ENCODE measurements at regions not wholly inside any gene's neighbourhood (a gene's known extent, or its start where the extent isn't known, plus 50 kb on each side); places are given as distances from the start of the nearest gene placed in this dataset.
"Not testable (repeated sequence)": the region's sequence is repeated elsewhere in the genome, so short reads cannot be mapped to it uniquely, and the experiment has no call there.

- no peak for DNase-seq
- H3K27ac ChIP-seq = no peak overlapping the region
- H3K4me3 ChIP-seq = no peak overlapping the region
- ATAC-seq = no peak
- intact Hi-C loops (cut with DNase I) = no loop called here
- WGBS, 3 donors = 80 to 82% (median 80%) methylated on average over 4 of the region's 4 CpGs
- H3K36me3 ChIP-seq (ENCODE audit: insufficient read depth in 1 of 2, low read depth in 1 of 2) = no peaks in the 10 kb centered on the region
- H3K27me3 ChIP-seq (ENCODE audit: insufficient read depth in 3 of 3, low read length in 2 of 3) = peaks cover 0 to 2% (median 0%) of the 10 kb centered on the region in 3 donors
- no peaks in the 10 kb centered on the region for H3K4me1 ChIP-seq
- no peaks in the 10 kb centered on the region for H3K9me3 ChIP-seq
- TF ChIP-seq, protein P1, sequence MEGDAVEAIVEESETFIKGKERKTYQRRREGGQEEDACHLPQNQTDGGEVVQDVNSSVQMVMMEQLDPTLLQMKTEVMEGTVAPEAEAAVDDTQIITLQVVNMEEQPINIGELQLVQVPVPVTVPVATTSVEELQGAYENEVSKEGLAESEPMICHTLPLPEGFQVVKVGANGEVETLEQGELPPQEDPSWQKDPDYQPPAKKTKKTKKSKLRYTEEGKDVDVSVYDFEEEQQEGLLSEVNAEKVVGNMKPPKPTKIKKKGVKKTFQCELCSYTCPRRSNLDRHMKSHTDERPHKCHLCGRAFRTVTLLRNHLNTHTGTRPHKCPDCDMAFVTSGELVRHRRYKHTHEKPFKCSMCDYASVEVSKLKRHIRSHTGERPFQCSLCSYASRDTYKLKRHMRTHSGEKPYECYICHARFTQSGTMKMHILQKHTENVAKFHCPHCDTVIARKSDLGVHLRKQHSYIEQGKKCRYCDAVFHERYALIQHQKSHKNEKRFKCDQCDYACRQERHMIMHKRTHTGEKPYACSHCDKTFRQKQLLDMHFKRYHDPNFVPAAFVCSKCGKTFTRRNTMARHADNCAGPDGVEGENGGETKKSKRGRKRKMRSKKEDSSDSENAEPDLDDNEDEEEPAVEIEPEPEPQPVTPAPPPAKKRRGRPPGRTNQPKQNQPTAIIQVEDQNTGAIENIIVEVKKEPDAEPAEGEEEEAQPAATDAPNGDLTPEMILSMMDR (IDR thresholded peaks at IDR 0.05) = no peak
Measured at GRCh38 chr19:28436320-28436719, 776.6 kb downstream of the UQCRFS1 start.

DNA sequence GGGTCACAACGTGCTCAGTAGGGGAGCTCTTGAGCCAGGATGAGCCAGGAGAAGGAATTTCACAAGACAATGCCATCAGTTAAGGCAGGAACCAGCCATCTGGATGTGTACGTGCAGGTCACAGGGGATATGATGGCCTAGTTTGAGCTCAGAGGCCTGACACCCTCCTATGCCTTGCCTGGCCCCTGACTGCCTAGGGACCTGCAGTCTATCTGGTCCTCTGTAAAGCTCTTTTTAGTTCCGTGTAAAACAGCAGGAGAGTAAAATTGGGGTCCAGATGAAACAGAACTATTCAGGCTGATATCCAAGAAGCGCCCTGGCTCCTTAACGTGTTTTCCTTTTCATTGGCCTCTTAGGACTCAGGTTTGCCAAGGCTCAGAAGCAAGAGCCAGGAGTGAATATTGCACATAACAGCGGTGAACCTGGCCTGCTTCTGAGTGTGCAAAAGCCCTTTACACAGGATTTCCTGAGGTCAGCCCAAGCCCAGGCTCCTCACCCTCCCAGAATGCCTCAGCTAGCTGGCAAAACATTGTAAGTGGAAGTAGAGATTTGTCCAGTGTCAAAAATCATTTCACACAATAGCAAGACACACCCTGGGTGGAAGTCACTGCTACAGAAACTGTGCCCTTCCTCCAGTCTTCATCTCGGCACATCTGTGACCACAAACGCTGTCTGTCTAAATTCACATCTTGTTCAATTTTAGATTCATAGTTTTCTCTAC lies 777.2 kb downstream of the UQCRFS1 start:
- ATAC-seq = no peak
- TF ChIP-seq, protein P1 (IDR thresholded peaks at IDR 0.05) = no peak
- Histone ChIP-seq H3K36me3 (ENCODE audit: insufficient read depth in 1 of 2, low read depth in 1 of 2) (no peaks in the 10 kb centered on the region), H3K27me3 (ENCODE audit: insufficient read depth in 3 of 3, low read length in 2 of 3) (peaks cover 0 to 2% (median 0%) of the 10 kb centered on the region in 3 donors), H3K4me3 (no peak overlapping the region), H3K9me3 (no peaks in the 10 kb centered on the region), H3K4me1 (no peaks in the 10 kb centered on the region), H3K27ac (no peak overlapping the region)
- intact Hi-C loops (cut with DNase I) = no loop called here
- DNase-seq = no peak
- 43 to 51% (median 44%) methylated on average over 8 of the region's 8 CpGs for WGBS, 3 donors

DNA sequence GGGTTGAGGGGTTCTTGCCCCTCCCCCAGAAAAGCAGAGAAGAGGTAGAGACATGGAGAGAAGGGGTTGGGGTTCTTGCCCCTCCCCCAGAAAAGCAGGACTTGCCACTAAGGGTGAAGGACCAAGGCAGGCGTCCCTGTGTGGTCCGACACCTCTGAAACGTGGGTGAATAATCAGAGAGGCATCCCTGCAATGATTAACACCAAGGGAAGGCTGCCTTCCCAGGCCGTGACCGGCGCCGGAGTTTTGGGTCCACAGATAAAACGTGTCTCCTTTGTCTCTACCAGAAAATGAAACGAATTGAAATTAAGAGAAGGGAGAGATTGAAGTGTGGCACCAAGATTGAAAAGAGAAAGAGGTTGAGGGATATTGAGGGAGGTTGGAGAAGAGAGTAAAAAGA lies 778.2 kb downstream of the UQCRFS1 start:
- H3K9me3 ChIP-seq; H3K4me1 ChIP-seq; H3K36me3 ChIP-seq (ENCODE audit: insufficient read depth in 1 of 2, low read depth in 1 of 2); DNase-seq; H3K27ac ChIP-seq; intact Hi-C loops (cut with DNase I); ATAC-seq; H3K4me3 ChIP-seq; H3K27me3 ChIP-seq (ENCODE audit: insufficient read depth in 3 of 3, low read length in 2 of 3): not testable (repeated sequence)
- WGBS, 3 donors = 74 to 84% (median 80%) methylated on average over 9 of the region's 9 CpGs

DNA sequence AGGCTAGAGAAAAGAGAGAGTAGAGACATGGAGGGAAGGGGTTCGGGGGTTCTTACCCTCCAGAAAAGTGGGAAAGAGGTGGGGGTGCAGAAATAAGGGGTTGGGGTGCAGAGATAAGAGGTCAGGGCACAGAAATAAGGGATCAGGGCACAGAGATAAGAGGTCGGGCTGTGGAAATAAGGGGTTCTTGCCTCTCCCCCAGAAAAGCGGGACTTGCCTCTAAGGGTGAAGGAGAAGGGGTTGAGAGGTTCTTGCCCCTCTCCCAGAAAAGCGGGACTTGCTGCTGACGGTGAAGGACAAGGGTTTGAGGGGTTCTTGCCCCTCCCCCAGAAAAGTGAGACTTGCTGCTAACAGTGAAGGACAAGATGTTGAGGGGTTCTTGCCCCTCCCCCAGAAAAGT lies 778.6 kb downstream of the UQCRFS1 start:
- intact Hi-C loops (cut with DNase I); H3K27ac ChIP-seq: not testable (repeated sequence)
- 87 to 96% (median 87%) methylated on average over 5 of the region's 5 CpGs for WGBS, 3 donors

DNA sequence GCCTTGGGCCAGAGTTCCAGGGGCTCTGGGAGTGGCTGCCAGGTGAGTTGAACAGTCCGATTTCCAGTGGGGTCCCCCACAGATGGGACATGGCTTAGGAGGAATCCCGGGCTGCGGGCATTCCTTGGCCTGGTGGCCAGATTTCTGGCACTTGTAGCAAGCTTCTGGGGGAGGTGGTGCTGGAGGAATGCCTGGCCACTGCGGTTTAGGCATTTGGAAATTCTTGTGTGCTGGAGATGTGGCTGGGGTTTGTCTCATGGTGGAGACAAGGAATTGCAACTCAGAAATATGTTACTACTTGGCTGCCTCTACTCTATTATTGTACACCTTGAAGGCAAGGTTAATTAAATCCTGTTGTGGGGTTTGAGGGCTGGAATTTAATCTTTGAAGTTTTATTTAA lies 779.8 kb downstream of the UQCRFS1 start:
- WGBS, 3 donors = 74 to 85% (median 82%) methylated on average over 2 to 4 of the region's 4 CpGs
- H3K9me3 ChIP-seq; H3K36me3 ChIP-seq (ENCODE audit: insufficient read depth in 1 of 2, low read depth in 1 of 2); DNase-seq; ATAC-seq; H3K4me3 ChIP-seq; H3K27me3 ChIP-seq (ENCODE audit: insufficient read depth in 3 of 3, low read length in 2 of 3); H3K27ac ChIP-seq; H3K4me1 ChIP-seq; intact Hi-C loops (cut with DNase I): not testable (repeated sequence)

More for the DNA sequence above, 778.6 kb downstream of the UQCRFS1 start:
- DNase-seq; H3K27me3 ChIP-seq (ENCODE audit: insufficient read depth in 3 of 3, low read length in 2 of 3); H3K4me1 ChIP-seq; H3K4me3 ChIP-seq; ATAC-seq; H3K9me3 ChIP-seq; H3K36me3 ChIP-seq (ENCODE audit: insufficient read depth in 1 of 2, low read depth in 1 of 2): not testable (repeated sequence)

DNA sequence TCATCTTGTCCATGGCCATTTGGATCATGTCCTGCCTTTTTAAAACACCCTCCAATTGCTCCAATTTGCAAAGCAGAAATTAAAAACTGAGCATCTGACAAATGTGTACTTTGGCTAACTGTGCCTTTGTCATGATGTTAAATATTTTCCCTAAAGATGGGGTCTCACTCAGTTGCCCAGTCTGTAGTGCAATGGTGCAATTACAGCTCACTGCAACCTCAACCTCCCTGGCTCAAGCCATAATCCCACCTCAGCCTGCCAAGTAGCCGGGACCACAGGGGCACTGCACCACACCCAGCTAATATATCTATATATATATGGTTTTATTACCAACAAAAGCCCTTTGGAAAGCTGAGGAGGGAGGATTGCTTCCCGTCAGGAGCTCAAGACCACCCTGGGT lies 782.7 kb downstream of the UQCRFS1 start:
- Histone ChIP-seq H3K9me3 (no peaks in the 10 kb centered on the region), H3K4me1 (no peaks in the 10 kb centered on the region), H3K27me3 (ENCODE audit: insufficient read depth in 3 of 3, low read length in 2 of 3) (peaks cover 0 to 8% (median 0%) of the 10 kb centered on the region in 3 donors), H3K36me3 (ENCODE audit: insufficient read depth in 1 of 2, low read depth in 1 of 2) (no peaks in the 10 kb centered on the region), H3K4me3 (no peak overlapping the region), H3K27ac (no peak overlapping the region)
- ATAC-seq (no peak), DNase-seq (no peak)
- WGBS, 3 donors = 49 to 64% (median 63%) methylated on average over 2 of the region's 2 CpGs
- intact Hi-C loops (cut with DNase I) = no loop called here
- TF ChIP-seq, protein P1 (IDR thresholded peaks at IDR 0.05) = no peak

Data from psoas muscle (tissue), 7 donors.